Astrocyte of the spinal cord (primary cell): ENCODE measurements at regions not wholly inside any gene's neighbourhood (a gene's known extent, or its start where the extent isn't known, plus 50 kb on each side); places are given as distances from the start of the nearest gene placed in this dataset.
"Not testable (repeated sequence)": the region's sequence is repeated elsewhere in the genome, so short reads cannot be mapped to it uniquely, and the experiment has no call there.

Source experiments
- DNase-seq: peaks from one replicate; pipeline ENCODE4 v3.0.0; 2011; ENCODE audit warnings: low read depth, low spot score
- H3K4me3 ChIP-seq: 2 replicates; pipeline ENCODE4 v1.5.1; 2011; ENCODE audit warnings: low read depth, mild to moderate bottlenecking, low read length, moderate library complexity
- CTCF ChIP-seq: IDR thresholded peaks from 2 replicates; pipeline ENCODE4 v1.5.1; 2012; ENCODE audit warnings: low read depth, mild to moderate bottlenecking, low read length, inconsistent platforms
- in situ Hi-C: cut with HindIII; loops from 2 replicates; pipeline ENCODE4 v1.10.0; 2017; ENCODE audit warnings: low sequenced_read_pairs

DNA sequence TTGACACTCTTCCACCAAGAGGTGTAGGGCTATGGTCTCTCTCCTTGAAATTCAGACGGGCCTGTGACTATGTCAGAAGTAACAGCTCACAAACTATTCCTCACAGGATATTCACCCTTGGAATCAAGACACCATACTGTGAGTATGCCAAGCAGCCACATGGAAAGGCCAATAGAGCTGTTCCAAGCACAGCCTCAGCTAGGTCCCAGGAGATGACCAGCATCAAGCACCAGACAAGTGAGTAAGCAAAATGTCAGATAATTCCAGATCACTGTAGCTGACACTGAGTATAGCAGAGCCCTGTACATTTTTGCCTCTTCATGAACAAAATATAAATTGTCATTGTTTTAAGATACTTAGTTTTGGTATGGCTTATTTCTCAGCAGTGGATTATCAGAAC lies 88.1 kb upstream of the KCND2 start:
- no peak for TF ChIP-seq CTCF
- DNase-seq: no peak
- H3K4me3 ChIP-seq: no peak overlapping the region
- in situ Hi-C loops: no loop called here

GRCh38 chr7:120185940-120186682 lies 86.9 kb upstream of the KCND2 start:
- in situ Hi-C loops: no loop called here
- TF ChIP-seq CTCF: no peak

DNA sequence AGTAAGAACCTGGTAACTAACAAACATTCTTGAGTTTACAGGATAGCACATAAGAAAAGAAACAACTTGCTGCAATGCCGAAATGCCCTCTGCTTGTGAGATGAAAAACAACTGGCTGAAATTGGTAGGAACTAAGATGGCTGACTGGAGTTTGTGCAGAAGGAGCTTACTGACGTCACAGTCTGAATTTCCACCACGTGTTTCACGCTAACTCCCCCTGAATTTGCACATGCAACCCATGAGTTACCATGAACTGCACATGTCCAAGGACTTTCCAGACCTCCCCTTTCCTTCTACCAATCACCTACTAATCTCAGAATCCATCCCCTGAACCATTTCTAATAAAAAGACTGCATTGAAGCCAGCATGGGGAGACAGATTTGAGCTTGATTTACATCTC lies 86.3 kb upstream of the KCND2 start:
- in situ Hi-C loops: no loop called here
- DNase-seq: no peak
- H3K4me3 ChIP-seq: no peak overlapping the region
- TF ChIP-seq CTCF: no peak

More at GRCh38 chr7:120185940-120186682, 86.9 kb upstream of the KCND2 start:
- H3K4me3 ChIP-seq: no peak overlapping the region
- no peak for DNase-seq

DNA sequence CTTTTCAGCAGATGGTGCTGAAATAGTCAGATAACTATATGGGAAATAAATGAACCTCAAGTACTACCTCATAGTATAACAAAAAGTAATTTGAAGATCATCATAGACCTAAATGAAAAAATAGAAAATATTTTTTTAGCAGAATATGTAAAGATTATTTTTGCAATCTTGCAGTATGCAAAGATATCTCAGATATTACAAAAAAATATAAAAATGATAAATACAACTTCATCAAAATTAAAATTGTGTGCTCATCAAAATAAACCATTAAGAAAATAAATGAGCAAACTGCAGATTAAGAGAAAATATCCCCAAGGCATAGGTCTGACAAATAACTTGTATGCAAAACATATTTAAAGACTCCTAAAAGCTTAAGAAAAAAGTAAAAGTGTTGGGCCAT lies 83.4 kb upstream of the KCND2 start:
- H3K4me3 ChIP-seq: no peak overlapping the region
- no peak for TF ChIP-seq CTCF
- no peak for DNase-seq
- in situ Hi-C loops: no loop called here

GRCh38 chr7:120190109-120190508 lies 82.9 kb upstream of the KCND2 start:
- no peak for DNase-seq
- no peak overlapping the region for H3K4me3 ChIP-seq
- in situ Hi-C loops: no loop called here
- no peak for TF ChIP-seq CTCF

- no peak for TF ChIP-seq CTCF
- in situ Hi-C loops: no loop called here
- no peak for DNase-seq
- no peak overlapping the region for H3K4me3 ChIP-seq
These were observed 82.4 kb upstream of the KCND2 start for GRCh38 chr7:120190566-120190965.

DNA sequence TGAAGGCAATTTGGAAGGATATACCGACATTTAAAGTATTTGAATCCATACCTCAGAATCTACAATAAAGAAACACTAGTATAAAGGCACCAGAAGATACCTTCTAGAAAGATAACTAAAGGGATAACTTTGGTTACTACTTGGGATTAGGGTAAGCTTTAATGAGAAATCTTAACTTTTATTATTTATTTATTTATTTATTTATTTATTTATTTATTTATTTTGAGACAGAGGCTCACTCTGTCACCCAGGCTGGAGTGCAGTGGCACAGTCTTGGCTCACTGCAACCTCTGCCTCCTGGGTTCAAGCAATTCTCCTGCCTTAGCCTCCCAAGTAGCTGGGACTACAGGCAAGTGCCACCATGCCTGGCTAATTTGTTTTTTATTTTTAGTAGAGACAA lies 81.6 kb upstream of the KCND2 start:
- H3K4me3 ChIP-seq, in situ Hi-C loops, DNase-seq: not testable (repeated sequence)
